GM18861 (cell line): ENCODE measurements at regions not wholly inside any gene's neighbourhood (a gene's known extent, or its start where the extent isn't known, plus 50 kb on each side); places are given as distances from the start of the nearest gene placed in this dataset.
A peak's percentile ranks its signal among the peaks of the same experiment; 100 is the strongest.
"Not testable (repeated sequence)": the region's sequence is repeated elsewhere in the genome, so short reads cannot be mapped to it uniquely, and the experiment has no call there.

ENCODE experiments used
- ATAC-seq: cut with Tn5 transposase; IDR thresholded peaks from one replicate; pipeline ENCODE4 v1.9.1; 2021; ENCODE audit not compliant: unreplicated experiment

GRCh38 chr4:75289914-75290582 lies 224.2 kb downstream of the RCHY1 start:
- ATAC-seq, result peak; percentile 85

- no peak for ATAC-seq
Measured at GRCh38 chr4:75287738-75288517, 226.3 kb downstream of the RCHY1 start.

GRCh38 chr4:75285837-75286236 lies 228.4 kb downstream of the RCHY1 start:
- no peak for ATAC-seq

GRCh38 chr4:75284831-75285230 lies 229.4 kb downstream of the RCHY1 start:
- no peak for ATAC-seq

GRCh38 chr4:75280461-75280860 lies 233.7 kb downstream of the RCHY1 start:
- ATAC-seq, result not testable (repeated sequence)

GRCh38 chr4:75259306-75259705 lies 254.9 kb downstream of the RCHY1 start:
- no peak for ATAC-seq

- no peak for ATAC-seq
Measured at GRCh38 chr4:75255261-75255660, 258.9 kb downstream of the RCHY1 start.

- ATAC-seq, result no peak
Measured at GRCh38 chr4:75254745-75255144, 259.5 kb downstream of the RCHY1 start.

- ATAC-seq, result not testable (repeated sequence)
Measured at GRCh38 chr4:75253094-75253493, 261.1 kb downstream of the RCHY1 start.

- ATAC-seq, result peak; percentile 96
Measured at GRCh38 chr4:75251547-75251946, 262.7 kb downstream of the RCHY1 start.

GRCh38 chr4:75249739-75250138 lies 264.5 kb downstream of the RCHY1 start:
- ATAC-seq, result no peak

GRCh38 chr4:75248770-75249407 lies 265.3 kb downstream of the RCHY1 start:
- ATAC-seq, result no peak

GRCh38 chr4:75244325-75244724 lies 269.9 kb downstream of the RCHY1 start:
- ATAC-seq, result no peak

- ATAC-seq, result no peak
Measured at GRCh38 chr4:75243570-75243969, 270.6 kb downstream of the RCHY1 start.

GRCh38 chr4:75235359-75235951 lies 278.7 kb downstream of the RCHY1 start:
- ATAC-seq, result peak; percentile 99

- ATAC-seq, result no peak
Measured at GRCh38 chr4:75232546-75232945, 281.7 kb downstream of the RCHY1 start.

- ATAC-seq, result peak; percentile 92
Measured at GRCh38 chr4:75229806-75230570, 284.2 kb downstream of the RCHY1 start.

GRCh38 chr4:75213480-75213879 lies 280.6 kb downstream of the PARM1 start:
- no peak for ATAC-seq

GRCh38 chr4:75211422-75211821 lies 278.5 kb downstream of the PARM1 start:
- ATAC-seq, result no peak

- ATAC-seq, result no peak
Measured at GRCh38 chr4:75207902-75208301, 275.0 kb downstream of the PARM1 start.

GRCh38 chr4:75195111-75195510 lies 262.2 kb downstream of the PARM1 start:
- ATAC-seq, result no peak
